Pulmonary artery endothelial cell (primary cell): ENCODE measurements at regions not wholly inside any gene's neighbourhood (a gene's known extent, or its start where the extent isn't known, plus 50 kb on each side); places are given as distances from the start of the nearest gene placed in this dataset.
"Not testable (repeated sequence)": the region's sequence is repeated elsewhere in the genome, so short reads cannot be mapped to it uniquely, and the experiment has no call there.

ENCODE experiments used
- DNase-seq: peaks from one replicate; pipeline ENCODE4 v3.0.0-alpha.2; 2011; ENCODE audit warnings: low read depth, low spot score

DNA sequence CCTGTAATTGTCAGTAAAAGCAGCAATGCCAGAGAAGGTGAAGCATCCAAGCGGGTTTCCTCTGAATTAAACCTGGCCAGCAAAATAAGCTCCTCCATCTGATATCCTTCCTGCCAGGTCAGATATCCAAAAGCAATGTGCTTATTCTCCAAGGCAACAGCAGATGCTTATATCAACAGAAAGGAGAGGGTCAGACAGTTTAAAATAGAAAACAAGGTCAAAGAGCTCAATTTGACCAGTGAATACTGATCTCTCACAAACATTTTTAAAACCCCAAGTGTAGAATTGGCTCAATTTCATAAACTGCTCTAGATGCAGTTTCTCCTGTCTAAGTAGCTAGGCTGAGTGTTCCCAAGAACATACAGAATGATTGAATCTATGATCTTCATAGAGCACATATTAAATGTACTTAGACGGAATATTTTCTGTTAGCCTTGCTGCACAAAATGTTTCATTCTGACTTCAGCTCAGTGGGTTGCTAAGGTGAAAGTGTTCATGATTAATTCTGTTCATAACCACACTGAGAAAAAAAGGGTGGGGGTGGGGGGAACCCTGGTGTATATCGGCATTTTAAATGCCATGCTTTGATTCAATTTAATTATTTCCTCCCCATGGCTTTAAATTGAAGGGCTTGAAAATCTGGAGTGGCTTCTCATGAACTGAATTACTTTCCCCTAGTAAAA, 174.2 kb upstream of the ARHGAP20 start:
- no peak for DNase-seq

DNA sequence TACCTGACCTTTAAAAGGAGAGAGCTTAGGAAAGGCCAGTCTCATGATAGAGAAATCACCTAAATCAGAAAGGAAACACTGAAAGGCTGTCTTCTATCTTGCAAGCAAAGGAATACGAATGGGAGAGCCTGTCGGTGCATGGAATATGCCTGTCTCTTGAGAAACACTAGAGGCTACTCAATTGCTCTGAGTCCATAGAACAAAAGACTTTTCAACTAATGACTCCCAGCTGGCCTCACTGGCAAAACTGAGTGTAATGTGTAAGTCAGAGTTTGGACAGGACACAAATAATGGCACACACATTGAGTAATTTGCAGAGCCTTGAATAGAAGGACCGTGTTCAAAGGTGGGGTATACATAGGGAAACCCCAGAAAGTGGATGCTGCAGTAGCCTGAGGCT, 171.0 kb upstream of the ARHGAP20 start:
- DNase-seq, result no peak

DNA sequence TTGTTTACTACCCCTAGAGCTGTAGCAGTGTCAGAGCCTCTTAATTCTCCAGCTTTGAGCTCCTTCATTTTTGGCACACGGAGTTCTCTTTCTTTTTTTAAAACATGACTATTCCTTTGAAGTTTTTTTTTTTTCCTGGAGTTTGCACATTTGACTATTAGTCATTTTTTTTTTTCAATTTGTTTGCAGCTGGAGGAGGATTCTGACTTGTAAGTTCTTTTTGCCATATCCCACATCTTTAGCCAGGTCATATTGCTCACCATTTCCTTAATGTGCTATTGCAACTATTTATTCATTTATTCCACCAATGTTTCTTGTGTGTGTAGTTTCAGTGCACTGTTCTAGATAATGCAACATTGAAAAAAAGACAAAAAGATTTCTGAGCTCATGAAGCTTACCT, 166.3 kb upstream of the ARHGAP20 start:
- peak; percentile 24 for DNase-seq

DNA sequence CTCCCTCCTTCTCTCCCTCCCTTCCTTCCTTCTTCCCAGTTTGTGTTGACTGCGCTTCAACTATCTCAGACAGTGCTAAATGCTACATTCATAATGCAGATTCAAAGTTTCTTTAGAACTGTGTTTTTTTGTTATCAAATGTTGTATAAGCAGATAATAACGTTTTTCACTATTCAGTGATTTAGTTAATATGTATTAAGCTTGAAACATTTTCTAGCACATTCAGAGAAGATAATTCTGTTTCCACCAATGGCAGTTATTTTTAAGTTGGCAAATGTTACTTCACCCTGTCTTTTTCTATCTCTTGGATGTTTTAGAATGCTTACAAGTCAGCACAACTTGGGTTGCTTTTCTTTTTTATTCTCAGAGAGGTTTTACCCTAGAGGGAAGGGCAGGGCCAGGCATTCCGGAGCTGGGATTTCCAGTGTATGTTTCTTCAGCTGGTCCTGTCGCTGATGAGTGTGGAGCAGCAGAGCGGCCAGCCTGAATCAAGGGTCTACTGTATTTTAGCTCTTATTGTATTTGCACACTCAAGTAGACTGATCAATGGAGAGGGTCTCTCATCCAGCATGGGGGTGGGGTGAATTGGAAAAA, 162.3 kb upstream of the ARHGAP20 start:
- no peak for DNase-seq

DNA sequence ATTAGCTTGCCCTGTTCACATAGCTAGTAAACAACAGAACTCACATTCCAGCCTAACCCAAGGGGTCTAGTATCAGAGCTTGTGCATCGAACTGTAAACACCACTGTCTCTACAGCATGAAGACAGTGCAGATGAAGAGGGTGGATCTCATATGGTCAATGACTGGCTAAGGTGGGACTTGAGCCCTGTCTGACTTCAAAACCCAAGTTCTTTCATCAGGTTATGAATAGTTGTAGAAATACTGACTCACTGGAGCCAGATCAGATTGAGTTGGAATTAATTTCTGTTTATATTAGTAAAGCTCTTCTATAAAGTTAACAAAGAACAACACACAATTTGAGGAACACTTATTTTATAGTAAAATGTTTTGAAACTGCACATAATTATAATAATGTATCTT, 161.7 kb upstream of the ARHGAP20 start:
- no peak for DNase-seq

DNA sequence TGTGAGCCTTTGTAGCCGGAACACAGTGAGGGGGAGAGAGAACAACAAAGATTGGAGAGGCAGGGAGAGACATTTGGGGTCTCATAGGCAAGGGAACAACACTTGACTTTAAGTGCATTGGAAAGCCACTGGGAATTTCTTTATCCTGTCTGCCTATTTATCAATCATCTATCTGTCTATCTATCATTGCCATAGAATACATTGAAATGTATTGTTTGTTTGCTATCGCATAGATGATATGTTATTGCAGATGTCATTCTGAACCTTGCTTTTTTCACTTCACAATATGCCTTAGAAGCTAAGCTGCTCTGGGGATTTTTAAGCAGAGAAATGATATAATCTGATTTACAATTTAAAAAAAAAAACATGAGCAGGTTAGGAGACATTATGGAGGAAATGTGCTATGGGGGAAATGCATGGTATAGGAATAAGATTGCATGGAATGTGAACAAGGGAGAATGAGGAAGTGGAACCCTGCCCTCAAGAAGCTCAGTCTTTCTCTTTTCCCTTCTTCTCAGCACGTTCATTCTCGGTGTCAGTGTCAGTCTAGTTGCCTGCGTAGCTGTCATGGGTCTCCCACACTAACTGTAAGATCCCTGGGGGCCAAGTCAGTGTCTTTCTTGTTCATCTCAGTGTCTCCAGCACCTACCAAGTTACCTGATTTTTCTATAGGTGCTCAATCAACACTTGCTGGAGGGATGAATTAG, 158.7 kb upstream of the ARHGAP20 start:
- no peak for DNase-seq

DNA sequence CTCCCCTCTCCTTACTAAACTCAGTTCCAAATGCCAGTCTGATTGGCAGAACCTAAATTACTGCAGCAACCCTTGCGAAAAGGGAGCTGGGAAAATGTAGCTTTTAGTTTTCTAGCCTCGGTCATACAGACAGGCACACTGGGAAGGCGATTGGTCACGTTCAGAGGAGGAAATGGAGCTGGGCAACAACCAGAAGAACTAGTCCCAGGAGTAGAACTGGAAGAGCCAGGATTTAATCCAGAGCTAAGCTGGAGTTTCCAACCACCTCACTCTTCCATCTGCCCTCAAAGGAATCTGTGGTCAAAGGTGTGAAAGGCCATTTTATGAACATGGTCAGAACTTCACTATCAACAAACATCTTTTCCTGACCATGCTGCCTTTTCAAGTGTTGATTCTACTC, 155.7 kb upstream of the ARHGAP20 start:
- no peak for DNase-seq

DNA sequence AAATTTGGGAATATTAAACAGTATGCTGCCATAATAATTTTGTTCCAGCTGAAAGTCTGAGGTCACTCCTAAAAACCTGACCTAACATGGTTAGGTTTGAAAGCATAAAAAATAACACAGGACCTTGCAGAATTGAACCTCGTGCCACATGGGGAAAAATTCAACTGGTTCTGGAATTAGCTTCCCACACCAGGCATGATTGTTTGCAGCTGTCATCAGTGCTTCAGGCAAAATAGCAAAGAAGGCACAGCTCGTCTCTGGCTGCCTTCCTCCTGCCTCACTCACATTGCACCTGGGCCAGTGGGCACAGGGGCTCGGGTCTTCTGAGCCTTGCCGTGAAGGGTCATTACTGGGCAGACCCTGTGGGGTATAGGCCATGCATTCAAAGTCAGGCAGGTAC, 153.8 kb upstream of the ARHGAP20 start:
- DNase-seq, result no peak

DNA sequence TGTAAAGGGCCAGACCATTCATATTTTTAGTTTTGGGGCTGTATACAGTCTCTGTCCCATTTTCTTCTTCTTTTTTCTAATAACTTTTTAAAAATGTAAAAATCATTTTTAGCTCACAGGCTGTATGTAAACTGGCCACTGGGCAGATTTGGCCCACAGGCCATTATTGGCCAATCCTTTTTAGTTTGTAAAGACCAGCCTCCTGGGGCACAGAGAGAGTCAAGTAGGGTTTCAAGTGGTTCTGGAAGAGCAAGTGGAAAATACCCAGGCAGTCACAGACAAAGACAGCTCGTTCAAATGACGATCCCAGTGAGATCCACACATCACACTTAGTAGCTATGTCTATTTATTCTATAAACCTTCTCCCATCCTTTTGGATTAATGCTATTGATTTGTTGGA, 150.2 kb upstream of the ARHGAP20 start:
- DNase-seq, result no peak

DNA sequence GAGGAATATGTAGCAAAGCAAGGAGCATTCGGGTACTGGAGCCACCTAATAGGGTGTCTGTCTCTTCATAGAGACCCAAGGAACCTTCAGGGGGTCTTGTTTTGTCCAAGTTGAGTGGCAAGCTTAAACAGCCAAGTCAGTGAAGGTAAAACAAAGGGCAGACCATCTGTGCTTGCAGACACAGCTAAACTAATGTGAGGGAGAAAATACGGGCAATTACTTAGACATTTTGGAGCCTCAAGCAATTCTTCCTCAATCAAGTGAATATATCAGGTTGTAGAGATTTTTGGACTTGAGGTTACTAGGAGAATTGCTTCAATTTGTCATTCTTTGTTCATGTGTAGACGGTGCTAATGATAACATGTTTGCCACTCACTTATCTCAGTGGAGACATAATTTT, 148.2 kb upstream of the ARHGAP20 start:
- no peak for DNase-seq

DNA sequence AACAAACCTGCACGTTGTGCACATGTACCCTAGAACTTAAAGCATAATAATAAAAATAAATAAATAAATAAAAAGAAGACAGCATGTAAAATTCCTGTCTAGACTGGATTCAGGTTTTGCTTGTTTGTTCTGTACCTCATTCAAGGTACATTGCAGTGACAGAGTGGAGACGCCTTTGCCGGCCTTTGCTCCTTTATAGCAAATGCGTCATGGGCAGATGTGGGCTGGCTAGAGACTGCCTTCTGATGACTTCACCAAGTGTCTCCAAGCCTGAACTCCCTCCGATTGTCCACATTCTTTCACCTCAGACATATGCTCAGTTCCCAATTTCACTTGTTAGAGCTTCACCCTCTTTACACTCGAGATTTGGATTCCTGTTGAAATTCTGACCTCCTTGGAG, 147.8 kb upstream of the ARHGAP20 start:
- DNase-seq, result no peak

DNA sequence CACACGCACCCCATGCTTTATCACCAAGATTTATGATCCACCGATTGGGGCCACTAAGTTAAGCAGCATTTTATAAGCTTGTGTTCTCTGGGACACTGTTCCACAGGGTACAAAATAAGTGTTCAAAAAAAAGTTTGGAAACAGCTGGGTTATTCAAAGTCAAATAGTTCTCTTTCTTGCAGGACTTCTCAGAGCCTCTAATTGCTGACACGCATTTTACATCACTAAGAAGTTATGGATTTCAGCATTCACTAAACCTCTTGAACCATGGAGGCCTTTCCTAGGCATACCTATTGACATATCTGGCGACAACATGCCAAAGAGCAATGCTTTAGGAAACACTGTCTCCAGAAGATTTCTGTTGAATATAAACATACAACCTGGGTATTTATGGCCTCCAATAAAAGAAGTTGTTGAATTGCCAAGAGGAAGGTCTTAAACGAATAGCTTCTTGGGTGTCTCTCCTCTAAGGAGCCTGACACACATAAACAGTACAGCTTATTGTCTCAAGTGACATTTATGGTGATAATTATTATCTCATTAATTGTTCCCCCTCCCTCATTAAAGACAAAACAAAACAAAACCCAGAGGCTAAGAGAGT, 147.1 kb upstream of the ARHGAP20 start:
- no peak for DNase-seq

DNA sequence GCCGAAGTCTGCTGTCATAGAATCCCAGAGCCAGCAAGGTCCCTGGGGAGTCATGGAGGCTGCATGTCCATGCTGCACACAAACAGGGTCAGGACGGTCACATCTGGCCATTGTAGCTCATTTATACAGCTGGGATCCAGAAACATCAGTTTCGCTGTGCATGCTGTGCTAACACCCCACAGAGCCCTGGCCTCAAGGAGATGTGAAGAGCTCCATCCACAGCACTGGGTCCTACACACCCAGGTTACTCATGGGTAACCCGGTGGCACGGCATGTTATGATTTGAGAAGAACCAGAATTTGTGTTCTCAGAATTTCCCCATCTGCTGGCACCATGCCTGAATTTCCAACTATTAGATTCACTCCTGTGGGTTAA, 146.3 kb upstream of the ARHGAP20 start:
- DNase-seq, result no peak

DNA sequence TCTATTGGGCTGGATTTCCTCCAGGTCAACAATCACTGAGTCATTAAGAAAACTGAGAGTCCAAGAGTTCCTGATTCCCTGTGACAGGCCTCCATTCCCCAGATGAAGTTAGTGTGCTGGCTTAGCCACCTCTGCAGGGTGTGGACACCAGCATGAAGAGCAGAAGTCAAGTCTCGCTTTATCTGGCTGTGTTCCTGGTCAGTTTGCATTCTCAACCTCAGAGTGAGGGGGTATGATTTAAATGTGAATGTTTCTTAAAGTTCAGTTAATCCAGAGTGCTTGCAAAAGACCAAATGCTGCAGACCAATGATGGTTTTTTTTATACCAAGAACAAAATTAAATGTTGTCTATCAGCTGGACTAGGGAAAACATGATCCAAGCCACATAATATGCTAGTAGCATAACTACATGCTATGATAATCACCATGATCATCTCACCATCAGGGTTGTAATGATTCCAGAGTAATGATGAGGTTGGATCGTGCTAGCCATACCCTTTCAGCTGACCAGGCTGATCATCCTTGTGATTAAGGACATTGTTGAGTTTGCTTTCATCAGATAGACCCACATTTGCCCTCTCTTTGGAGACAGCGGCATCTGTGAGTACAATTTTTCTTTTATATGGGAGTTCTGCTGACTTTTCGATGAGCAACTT, 145.8 kb upstream of the ARHGAP20 start:
- no peak for DNase-seq

DNA sequence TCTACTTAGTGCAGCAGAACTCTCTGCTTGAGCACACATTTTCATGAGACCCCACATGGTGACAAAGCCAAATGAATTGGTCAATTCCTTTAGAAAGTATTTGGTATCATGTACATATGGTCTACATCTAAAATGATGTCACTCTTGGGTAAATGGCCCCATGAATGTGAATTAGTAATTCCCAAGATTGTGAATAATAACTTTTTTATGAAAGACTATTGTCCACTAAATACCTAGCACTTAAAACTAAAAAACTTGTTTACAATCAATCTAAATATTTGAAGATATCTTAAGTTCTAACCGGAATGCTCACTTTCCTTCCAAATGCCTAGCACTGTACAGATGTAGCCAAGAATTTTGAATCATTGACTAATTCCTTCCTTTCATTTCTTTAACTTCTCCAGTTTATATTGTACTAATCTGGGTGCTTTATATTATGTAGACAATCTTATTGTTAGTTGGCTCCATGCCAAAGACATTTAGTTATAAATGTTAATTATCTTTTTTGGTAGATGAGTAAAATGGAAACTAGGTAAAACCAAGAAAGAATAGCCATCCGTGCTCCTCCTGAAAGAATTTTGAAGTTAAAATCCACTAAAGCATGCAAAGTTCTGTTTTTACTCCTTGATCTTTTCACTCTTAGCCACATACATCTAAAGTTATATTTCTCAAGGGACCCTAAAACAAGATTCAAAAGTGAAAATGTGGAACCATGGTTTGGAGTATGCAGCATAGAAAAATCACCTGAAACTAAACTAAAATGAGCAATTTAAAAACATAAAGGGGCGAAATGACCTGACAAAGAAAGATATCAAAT, 145.0 kb upstream of the ARHGAP20 start:
- DNase-seq, result no peak

DNA sequence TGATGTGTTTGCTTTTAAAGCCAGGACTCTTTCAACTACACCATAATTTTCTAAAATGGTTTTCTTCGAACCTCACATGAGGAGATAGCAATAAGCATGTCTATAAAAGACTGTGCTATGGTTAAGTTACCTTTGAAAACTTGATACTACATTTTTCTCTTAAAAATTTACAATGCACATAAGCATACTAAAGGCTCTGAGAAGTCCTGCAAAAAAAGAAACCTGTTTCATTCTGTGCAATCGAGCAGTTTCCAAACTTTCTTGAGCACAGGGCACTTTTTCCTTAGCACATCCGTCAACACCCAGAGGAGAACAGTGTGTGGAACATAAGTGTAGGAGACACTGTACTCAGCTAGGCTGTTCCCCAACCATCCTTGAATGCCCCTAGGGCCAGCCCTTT, 144.1 kb upstream of the ARHGAP20 start:
- no peak for DNase-seq

DNA sequence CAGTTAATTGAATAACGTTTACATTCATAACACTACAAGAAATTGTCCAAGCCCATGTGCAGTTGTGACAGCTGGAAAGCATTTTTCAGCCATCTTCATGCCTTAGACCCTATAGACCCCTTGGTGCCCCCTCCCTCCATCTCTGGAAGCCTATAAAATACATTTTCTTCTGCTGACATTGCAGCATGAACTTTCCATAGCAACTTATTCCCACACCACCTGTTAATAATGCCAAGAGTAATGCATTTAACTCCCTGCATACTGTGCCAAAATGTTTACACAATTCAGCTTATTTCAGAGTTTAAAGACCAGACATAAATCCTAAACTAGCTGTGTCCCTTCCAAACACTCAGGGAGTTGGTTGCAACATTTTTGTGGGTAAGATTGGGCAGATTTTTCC, 143.0 kb upstream of the ARHGAP20 start:
- DNase-seq, result no peak

DNA sequence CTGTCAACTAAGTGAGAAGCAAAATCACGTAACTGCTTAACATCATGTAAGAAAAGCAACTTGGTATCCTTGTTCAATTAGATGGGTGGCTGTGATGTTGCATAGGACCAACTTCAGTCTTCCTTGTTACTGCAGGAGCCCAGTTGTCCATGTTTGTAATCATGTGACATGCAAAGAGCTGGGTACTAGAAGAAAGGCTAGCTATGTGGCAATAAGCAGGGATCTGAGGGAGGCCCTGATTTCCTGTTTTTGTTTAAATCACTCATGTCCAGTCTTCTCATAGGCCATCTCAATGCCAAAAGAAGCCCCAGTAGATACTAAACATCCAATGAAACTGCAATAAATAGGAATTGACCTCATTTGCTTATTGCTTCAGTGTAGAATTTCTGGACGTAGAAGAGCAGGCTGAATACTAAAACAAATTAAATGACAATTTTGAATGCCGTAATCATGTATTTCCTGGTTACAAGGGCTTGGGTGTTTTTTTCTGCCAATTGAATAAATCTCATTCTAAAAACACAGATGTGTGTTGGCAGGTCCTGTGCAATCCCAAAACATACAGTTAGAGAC, 140.8 kb upstream of the ARHGAP20 start:
- no peak for DNase-seq

DNA sequence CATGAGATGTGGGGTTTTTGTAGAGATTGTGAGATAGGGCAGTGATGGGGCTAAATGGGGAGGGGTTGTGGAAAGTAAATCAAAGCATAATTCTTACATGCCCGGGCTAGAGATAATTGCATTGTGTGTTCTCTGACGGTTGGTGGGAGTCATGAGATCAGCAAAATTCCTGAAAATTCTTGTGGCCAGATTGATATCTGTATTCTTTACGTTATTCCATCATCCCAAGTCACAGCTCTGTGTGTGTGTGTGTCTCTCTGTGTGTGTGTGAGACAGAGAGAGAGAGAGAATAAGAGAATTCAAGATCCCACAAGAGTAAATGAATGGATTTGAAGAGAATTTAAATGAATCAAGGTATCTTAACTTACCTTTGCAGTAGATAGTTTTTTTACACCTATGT, 138.6 kb upstream of the ARHGAP20 start:
- no peak for DNase-seq

DNA sequence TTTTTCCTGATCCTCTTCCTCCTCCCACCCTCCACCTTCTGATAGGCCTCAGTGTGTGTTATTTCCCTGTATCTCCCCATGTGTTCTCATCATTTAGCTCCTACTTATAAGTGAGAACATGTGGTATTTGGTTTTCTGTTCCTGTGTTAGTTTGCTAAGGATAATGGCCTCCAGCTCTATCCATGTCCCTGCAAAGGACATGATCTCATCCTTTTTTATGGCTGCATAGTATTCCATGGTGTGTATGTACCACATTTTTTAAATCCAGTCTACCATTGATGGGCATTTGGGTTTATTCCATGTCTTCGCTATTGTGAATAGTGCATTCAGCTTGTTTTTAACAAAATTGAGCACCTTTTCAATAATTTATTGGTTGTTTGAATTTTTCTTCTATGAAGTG, 130.8 kb upstream of the ARHGAP20 start:
- DNase-seq, result not testable (repeated sequence)

DNA sequence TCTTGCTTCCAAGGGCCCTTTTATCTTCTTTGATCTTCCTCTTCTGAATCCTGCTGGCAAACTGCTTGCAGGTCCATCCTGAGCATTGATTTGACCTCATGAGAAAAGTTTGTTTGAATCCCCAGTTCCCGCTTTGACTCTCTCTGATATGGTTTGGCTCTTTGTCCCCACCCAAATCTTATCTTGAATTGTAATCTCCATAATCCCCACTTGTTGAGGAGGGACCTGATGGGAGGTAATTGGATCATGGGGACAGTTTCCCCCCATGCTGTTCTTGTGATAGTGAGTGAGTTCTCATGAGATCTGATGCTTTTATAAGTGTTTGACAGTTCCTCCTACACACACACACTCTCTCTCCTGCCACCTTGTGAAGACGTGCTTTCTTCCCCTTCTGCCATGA, 126.6 kb upstream of the ARHGAP20 start:
- DNase-seq, result no peak
